Left ventricle myocardium inferior (tissue), 1 donor: ENCODE measurements at regions not wholly inside any gene's neighbourhood (a gene's known extent, or its start where the extent isn't known, plus 50 kb on each side); places are given as distances from the start of the nearest gene placed in this dataset.

ENCODE experiments used
- DNase-seq: peaks from one replicate; pipeline ENCODE4 v3.0.0-alpha.2; 2020
- H3K27ac ChIP-seq: fragments of 200-600 bp; replicated peaks from 2 replicates; pipeline ENCODE4 v1.8.0; 2021
- H3K27me3 ChIP-seq: fragments of 200-600 bp; 2 replicates; pipeline ENCODE4 v1.8.0; 2021; ENCODE audit warnings: low read depth
- H3K36me3 ChIP-seq: fragments of 200-600 bp; 2 replicates; pipeline ENCODE4 v1.8.0; 2021
- H3K4me1 ChIP-seq: fragments of 200-600 bp; 2 replicates; pipeline ENCODE4 v1.8.0; 2021
- H3K4me3 ChIP-seq: fragments of 200-600 bp; 2 replicates; pipeline ENCODE4 v1.8.0; 2021; ENCODE audit warnings: mild to moderate bottlenecking, moderate library complexity
- H3K9me3 ChIP-seq: fragments of 200-600 bp; replicated peaks from 2 replicates; pipeline ENCODE4 v1.8.0; 2021
- CTCF ChIP-seq: fragments of 200-600 bp; IDR thresholded peaks from 2 replicates; pipeline ENCODE4 v1.8.0; 2021; ENCODE audit warnings: antibody characterized with exemption, mild to moderate bottlenecking, borderline replicate concordance
- intact Hi-C: fragments of 100-400 bp; cut with micrococcal nuclease; formaldehyde crosslinking; loops from one replicate; pipeline ENCODE4 v1.11.0; 2022
- donor health status: DM: no; HTN: yes; CAD: no; lungs with severe emphysema.

- H3K36me3 ChIP-seq, result no peaks in the 10 kb centered on the region
- intact Hi-C loops, result no loop called here
- H3K4me3 ChIP-seq, result no peak overlapping the region
- no peak overlapping the region for H3K27ac ChIP-seq
- TF ChIP-seq CTCF, result no peak
- H3K27me3 ChIP-seq, result no peaks in the 10 kb centered on the region
- DNase-seq, result no peak
- H3K9me3 ChIP-seq, result no peaks in the 10 kb centered on the region
- H3K4me1 ChIP-seq, result no peaks in the 10 kb centered on the region
Measured at GRCh38 chr17:69749911-69750310, 325.1 kb upstream of the KCNJ16 start.

GRCh38 chr17:69757688-69758430 lies 317.2 kb upstream of the KCNJ16 start:
- Histone ChIP-seq H3K27me3 (no peaks in the 10 kb centered on the region), H3K27ac (no peak overlapping the region), H3K4me1 (no peaks in the 10 kb centered on the region), H3K36me3 (no peaks in the 10 kb centered on the region), H3K9me3 (no peaks in the 10 kb centered on the region), H3K4me3 (no peak overlapping the region)
- intact Hi-C loops, result no loop called here
- DNase-seq, result no peak
- no peak for TF ChIP-seq CTCF

GRCh38 chr17:69760562-69760961 lies 314.5 kb upstream of the KCNJ16 start:
- TF ChIP-seq CTCF, result no peak
- no peaks in the 10 kb centered on the region for H3K36me3 ChIP-seq
- H3K9me3 ChIP-seq, result no peaks in the 10 kb centered on the region
- no peak overlapping the region for H3K27ac ChIP-seq
- no peaks in the 10 kb centered on the region for H3K4me1 ChIP-seq
- DNase-seq, result no peak
- intact Hi-C loops, result no loop called here
- H3K4me3 ChIP-seq, result no peak overlapping the region
- H3K27me3 ChIP-seq, result no peaks in the 10 kb centered on the region

GRCh38 chr17:69761011-69761410 lies 314.0 kb upstream of the KCNJ16 start:
- intact Hi-C loops, result no loop called here
- Histone ChIP-seq H3K4me1 (no peaks in the 10 kb centered on the region), H3K27ac (no peak overlapping the region), H3K4me3 (no peak overlapping the region), H3K27me3 (no peaks in the 10 kb centered on the region), H3K36me3 (no peaks in the 10 kb centered on the region), H3K9me3 (no peaks in the 10 kb centered on the region)
- TF ChIP-seq CTCF, result no peak
- no peak for DNase-seq

GRCh38 chr17:69761767-69762321 lies 313.2 kb upstream of the KCNJ16 start:
- H3K4me1 ChIP-seq, result no peaks in the 10 kb centered on the region
- H3K27ac ChIP-seq, result no peak overlapping the region
- no peaks in the 10 kb centered on the region for H3K27me3 ChIP-seq
- no peak for DNase-seq
- no peaks in the 10 kb centered on the region for H3K36me3 ChIP-seq
- intact Hi-C loops, result no loop called here
- no peaks in the 10 kb centered on the region for H3K9me3 ChIP-seq
- TF ChIP-seq CTCF, result no peak
- H3K4me3 ChIP-seq, result no peak overlapping the region
